GM19468 (cell line): ENCODE measurements at regions not wholly inside any gene's neighbourhood (a gene's known extent, or its start where the extent isn't known, plus 50 kb on each side); places are given as distances from the start of the nearest gene placed in this dataset.

Experiments
- ATAC-seq: cut with Tn5 transposase; IDR thresholded peaks from one replicate; pipeline ENCODE4 v1.9.1; 2021; ENCODE audit warnings: mild to moderate bottlenecking, moderate library complexity, moderate number of reproducible peaks; ENCODE audit not compliant: unreplicated experiment; ENCODE audit errors: extremely low read depth

DNA sequence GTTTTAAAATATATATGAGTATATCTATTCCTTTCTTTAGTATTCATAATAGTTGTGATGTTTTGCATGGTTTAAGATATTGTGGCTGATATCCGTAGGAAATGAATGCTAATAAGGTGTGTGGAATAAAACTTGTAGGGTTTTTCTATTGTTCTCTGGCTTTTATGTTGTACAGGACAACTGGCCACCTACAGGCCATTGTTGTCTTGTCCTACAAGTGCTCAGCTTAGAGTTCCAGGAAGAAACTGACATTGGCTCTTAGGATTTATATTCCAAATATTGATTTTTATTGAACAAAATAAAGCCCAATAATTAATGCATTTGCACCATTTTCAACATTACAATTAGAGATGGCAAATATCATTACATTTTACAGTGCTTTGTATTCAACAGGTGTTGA, 512.8 kb upstream of the TENM4 start:
- no peak for ATAC-seq

DNA sequence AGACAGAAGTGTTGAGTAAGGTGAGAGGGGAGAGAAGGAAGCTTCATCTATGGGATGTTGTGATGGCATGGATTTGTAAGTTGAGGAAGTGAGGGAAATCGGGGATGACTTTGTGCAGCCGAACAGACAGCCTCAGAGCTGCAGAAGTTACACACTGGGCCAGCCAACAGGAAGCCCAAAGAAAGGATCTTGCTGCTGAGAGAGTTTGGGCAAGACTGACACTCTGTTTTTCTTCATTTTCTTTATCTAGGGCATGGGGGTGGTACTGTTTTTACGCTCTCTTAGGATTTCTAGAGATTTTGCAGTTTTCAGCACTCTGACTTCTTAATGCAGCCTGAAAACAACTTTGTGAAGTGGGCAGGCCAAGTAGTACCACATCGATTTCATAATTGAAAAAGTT, 509.9 kb upstream of the TENM4 start:
- ATAC-seq = no peak

DNA sequence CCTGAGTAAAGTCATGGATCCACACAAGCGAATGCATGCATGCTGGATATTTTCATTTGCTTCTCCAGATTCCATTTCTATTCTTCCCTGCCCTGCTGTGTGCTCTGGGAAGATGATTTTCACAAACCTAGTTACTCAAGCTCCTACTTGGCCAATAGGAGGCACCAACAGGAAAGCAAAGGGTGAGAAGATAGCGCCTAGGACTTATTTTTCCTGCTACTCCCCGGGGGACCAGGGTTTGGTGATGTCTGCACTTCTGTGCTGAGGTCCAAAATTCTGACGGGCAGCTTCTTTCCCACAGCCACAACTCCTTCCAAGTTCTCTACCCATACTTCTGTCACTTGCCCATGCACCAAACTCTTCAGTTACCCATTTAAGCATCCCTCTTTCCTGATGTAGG, 509.3 kb upstream of the TENM4 start:
- ATAC-seq = no peak

DNA sequence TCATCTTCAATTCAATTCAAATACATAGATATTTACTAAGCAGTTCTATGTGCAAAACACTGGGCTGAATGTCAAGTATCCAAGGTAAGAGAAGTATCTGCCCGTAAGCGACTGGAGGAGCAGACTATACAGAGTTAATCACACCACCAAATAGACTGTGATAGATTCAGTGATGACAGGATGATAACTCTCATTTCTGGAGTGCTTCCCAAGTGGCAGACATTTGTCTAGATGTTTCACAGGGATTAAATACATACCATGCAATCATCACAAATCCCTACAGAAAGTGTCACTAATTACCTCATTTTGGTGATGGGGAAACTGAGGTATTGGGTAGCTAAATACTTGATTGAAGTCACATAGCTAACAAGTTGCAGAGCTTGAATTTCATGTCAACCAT, 508.7 kb upstream of the TENM4 start:
- no peak for ATAC-seq

DNA sequence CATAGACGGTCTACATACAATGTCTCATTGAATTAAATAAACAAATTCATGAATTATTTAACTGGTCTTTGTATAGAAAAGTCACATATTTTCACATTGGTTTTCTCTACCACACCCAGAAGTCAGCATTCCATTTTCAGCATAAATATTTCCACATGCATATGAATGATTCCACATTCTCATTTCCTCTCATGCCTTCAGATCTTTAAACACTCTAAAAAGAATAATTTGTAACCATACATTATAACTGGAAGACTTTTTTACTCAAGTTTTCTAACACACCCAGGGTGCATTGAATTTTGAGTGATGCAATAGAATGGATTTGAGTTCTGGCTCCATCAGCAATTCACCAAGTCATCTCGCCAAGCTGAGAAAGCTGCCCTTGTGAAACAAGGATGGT, 501.8 kb upstream of the TENM4 start:
- ATAC-seq = no peak

DNA sequence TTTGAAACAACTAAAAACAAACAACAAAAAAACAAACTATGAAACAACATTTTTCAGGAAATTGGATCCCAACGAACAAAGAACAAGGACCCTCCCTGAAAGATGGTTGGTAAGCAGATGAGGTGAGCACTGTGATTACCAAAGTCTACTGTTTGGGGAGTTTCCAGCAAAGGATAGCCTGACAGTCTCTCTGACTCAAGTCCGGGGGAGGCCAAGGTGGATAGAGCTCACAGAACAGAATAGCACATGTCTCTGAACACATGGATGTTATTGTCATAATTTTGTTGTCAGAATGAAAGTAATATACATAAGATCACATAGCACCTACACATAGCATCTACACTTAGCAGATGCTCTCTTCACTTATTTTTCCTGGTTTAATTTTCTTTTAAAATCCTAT, 501.3 kb upstream of the TENM4 start:
- ATAC-seq = no peak

DNA sequence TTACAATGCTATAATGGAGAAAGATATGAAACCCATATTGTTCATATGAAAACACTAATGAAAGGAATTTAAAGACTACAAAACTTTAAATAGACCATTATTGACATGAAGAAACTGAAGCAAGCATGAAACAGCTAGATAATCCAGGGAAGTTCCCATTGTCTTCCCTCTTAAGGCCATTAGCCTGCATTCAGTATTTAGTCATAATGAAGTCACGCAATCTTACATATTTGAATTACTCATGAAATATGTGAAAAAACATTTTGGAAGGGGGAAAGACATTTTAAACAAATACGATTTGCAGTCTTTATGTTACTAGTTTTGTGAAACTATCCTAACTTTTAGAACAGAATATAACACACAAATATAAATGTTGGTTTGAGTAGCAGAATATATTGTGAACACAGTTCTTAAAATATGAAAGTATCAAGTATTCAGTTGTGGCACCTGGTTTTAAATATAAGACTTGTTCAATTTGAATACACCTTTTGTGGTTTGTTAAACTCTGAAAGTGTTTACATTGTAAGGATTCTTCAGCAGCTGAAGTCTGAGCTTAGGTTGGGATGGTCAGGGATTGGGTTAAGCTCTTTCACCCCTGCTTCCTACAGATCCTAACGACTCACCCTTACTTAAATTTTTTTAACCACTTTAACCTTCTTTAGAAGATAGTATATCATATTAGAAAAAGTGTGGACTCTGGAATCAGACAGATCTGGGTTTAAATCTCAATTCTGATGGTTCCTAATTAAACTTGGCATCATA, 500.3 kb upstream of the TENM4 start:
- no peak for ATAC-seq

DNA sequence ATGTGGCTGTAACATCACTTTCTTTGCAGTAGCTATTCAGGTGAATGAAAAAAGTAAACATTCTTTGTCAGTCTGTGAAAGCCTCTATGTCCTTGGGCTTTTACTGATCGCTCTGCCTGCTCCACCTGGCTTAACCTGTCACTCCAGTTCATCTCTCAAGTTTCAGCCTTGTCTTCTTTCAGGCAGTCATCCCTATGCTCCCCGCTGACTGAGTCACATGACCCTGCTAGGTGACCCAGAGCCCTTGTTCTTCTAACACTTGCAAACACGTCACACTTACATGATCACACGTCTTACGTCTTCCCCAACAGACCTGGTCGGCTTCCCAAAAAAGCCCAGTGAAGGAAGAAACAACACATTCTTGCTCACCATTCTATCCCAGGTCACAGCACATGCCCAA, 499.3 kb upstream of the TENM4 start:
- ATAC-seq = no peak

DNA sequence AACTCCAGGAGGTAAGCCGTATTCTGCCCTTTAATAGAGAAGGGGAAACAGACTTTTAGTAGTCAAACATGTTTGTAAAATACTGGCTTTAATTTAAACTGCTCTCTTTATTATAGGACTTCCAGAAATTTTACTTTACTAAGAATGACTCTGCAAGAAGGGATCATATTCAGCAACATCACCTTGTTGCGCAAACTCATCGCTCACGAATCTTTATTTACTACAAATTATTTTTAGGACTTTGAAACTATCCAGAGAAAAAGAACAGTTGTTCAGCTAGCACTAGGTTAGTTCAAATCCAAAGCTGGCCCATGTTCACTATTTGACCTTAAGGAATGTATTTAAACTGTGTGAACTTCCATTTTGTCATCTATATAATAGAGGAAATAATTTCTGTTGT, 498.3 kb upstream of the TENM4 start:
- no peak for ATAC-seq

DNA sequence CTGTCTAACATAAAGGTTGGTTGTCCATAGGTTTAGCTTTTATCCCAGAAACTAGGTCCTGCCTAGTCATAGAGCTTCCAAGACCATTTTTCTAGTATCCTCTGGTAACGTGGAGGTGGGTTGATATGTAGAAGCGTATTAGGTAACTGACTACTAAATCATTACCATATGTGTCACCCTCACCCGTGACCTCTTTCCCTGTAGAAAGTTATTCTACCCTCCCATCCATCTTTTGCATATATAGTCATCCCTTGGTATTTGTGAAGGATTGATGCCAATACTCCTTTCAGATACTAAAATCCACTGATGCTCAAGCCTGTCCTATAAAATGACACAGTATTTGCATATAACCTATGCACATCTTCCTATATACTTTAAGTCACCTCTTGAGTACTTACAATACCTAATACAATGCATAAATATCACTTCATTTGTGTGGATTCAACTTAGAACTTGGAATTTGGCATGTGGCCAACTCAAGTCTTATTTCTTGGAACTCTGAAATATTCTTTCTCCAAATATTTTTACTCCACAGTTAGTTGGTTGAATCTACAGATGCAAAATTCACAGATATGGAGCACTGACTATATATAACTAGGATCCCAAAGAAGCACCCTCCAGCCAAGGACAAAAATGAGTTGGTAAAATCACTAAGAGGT, 497.0 kb upstream of the TENM4 start:
- no peak for ATAC-seq

DNA sequence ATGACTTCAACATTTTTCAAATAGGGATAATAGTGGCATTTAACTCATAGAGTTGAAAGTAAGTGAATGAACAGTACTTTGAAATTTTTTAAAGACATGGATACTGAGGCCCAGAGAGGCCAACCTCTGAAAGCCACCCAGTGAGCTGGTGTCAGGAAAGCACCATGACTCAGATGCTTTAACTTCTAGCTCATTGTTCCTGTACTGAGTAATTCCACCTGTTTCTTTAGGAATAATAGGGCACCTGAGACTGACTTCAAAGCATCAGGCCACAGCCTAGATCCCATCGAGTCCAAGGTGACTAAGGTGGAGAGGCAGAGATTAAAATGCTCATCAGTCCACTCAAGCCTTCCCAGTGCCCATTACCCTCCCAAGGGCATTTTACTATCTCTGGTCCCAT, 491.8 kb upstream of the TENM4 start:
- ATAC-seq = no peak

DNA sequence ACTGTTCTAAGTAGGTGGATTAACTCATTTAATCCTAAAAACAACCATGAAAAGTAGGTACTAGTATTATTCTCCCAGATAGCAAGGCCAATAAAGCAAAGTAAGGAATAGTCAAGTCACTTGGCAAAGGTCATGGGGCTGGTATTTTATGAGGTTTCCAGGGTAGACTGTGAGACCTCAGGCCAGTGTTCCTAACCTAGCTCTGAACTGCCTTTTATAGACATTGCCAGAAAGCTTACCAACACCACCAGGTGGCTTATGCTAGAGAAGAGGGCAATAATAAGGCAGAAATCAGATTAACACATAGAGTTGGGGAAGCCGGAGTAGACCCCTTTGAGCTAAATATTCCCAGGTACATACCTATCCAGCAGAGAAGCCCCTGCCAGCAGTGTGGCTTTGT, 490.9 kb upstream of the TENM4 start:
- ATAC-seq = no peak

DNA sequence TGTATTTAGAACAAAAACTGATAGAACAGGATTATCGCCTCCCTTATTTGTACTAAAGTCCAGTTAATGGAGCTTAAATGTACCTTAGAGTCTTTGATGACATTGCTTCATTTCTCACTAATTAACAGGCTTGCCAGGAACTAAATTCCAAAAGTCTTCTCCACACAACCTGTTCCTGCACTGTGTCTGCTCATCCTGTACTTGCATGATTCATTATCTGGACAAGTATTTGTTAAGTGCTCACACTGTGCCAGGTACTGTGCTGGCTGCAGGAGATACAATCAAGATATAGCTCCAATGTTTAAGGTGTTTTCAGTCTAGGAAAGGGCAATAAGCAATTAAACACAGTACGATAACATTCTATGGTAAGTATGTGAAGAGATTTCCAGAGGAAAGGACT, 485.9 kb upstream of the TENM4 start:
- no peak for ATAC-seq

DNA sequence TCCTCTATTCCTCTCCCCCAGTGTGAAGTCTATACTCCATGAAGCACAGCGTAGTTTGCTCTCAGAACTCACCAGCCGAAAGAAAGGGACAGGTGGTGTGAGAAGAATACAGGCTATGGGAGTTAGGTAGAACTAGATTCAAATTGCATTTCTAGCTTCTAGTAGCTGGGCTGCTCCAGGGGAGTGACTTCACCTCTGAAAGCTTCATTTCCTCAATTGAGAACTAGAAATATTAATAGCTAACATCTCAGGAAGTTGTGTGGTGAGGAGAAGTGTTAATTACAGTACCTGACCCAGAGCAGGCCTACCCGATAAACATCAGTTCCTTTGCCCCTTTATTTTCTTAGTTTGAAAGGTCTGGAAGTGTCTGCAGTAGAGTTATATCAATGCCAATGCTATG, 484.7 kb upstream of the TENM4 start:
- peak; percentile 93 for ATAC-seq

DNA sequence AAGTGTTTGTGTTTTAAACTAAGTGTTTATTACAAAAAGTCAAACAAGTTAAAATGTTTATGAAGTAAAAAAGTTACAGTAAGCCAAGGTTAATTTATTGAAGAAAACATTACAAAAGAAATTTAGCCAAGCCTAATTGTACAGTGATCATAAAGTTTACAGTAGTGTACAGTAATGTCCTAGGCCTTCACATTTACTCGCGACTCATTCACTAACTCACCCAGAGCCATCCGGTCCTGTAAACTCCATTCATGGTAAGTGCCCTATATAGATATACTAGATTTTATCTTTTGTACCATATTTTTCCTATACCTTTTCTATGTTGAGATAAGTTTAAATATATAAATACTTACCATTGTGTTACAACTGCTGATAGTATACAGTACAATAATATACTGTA, 481.8 kb upstream of the TENM4 start:
- no peak for ATAC-seq

DNA sequence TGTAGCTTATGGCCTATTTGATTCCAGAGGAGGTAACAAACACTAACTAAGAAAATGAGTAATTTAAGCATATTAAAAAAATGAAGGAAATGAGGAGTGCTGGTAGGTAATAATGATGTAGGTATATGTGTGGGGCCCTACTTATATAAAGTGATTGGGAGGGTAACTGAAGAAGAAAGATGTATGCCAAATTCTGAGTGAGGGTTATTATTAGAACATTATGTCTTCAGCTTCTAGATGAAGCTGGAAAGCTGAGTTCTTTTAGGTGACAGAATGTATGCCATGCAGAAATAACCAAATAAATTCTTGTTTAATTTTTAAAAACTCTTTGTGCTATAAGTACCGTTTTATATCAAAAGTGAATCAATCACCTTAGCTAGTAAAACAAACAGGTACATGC, 479.6 kb upstream of the TENM4 start:
- ATAC-seq = no peak

DNA sequence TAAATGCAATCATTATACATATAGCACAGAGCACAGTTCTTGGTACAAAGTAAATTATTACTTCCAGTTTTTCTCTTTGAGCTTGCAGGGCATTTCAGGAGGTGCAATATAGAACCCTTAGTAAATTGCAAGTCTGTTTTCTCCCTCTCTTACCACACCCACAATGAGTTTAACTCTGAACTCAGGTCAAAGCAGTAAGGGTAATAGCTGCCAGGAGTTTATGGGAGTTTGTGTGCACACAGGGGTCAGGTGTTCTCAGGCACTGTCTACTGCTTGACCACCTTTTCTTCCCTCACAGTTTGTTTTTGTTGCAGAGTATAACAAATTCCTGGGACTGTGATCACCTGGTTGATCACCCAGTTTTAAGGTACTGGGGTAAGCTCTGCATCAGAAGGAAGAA, 478.5 kb upstream of the TENM4 start:
- ATAC-seq = no peak

DNA sequence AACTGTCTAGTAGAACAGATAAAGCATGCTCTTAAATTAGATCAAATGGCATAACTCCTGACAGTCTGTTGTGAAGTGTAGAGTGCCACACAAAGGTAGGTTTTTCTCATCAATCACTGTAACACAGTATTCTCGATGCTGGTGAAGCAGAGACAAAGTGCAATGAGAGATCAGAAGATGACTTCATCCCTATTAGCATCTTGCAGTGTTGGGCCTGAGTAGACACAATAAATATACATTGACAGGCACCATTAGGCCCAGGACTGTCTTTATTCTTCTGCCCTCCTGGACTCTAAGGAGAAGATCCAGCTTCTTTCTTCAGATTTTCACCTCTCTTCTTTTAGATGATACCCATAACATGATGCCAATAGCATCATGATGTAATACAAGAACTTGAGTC, 478.0 kb upstream of the TENM4 start:
- no peak for ATAC-seq

DNA sequence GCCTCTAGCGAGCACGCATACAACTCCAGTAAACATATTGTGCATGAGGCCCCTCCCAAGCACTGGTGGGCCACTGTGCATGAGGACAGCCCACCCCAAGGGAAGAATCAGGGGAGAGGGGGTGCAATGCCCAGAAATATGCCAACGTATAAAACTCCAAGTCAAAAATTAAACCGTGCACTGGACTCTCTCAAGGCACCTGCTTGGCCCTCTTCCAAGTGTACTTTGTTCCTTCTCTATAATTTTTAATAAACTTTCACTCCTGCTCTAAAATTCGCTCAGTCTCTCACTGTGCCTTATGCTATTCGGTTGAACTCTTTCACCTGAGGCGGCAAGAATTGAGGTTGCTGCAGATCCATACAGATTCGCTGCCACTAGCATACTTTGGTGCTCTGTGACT, 465.3 kb upstream of the TENM4 start:
- ATAC-seq = no peak

DNA sequence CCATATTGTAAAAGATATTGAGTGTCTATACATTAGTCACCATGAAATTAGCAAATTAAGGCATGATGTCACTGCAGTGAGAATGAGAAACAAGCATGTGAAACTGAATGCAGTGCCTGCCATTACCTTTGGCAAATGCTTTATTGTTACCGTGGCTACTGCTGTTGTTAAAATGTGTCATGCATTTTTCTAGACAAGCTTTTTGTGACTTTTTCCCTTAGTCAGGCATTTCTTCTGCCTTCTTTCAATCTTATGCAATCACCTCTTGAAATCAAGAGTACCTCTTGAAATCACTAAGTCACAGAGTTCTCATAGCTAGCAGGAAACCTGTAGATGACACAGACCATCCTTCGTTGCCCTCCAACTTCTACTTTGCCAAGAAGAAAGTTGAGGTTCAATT, 461.7 kb upstream of the TENM4 start:
- no peak for ATAC-seq

DNA sequence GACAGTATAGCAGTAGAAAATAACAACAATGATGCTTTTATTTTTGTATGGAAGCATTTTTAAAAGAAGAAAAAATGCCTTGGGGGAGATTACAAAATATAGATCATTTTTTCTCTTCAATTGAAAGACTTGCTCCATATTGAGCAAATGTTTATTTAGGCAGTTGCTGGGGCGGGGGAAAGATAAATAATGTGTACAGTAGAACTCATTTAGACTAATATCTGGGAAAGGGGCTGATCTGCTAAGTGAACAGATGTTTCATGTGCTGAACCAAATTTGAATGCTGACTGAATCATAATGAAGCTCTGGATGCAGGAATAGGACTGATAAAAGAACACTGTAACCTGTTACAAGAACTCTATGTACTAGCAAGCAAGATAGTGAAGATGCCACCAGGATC, 457.1 kb upstream of the TENM4 start:
- no peak for ATAC-seq

DNA sequence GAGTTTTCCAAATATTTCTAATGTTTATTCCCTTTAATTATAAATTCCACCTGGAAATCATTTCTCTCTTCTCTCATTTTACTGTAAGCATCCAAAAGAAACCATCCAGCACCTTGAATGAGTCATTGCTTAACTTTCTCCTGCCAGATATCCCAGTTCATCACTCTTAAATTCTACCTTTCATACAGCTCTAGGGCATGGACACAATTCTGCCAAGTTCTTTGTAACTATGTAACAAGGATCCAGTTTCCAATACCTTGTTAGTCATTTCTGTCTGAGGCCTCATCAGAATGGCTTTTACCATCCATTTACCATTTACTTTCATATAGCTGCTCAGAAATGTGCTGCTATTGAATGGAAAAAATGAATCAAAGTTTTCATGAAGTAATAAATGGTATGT, 455.4 kb upstream of the TENM4 start:
- ATAC-seq = no peak
